ENCODE measurements at regions not wholly inside any gene's neighbourhood (a gene's known extent, or its start where the extent isn't known, plus 50 kb on each side); places are given as distances from the start of the nearest gene placed in this dataset.

GRCh38 chr15:70354346-70354905 lies 256.7 kb upstream of the TLE3 start:
- TF ChIP-seq CTCF (conservative IDR thresholded peaks at IDR 0.05 in 1 of 2, IDR thresholded peaks at IDR 0.05 in 1 of 2; ENCODE audit: low read depth in 1 of 2, low read length in 2 of 2) (no peak), EZH2 (IDR thresholded peaks at IDR 0.05; ENCODE audit: low read length, missing control alignments) (no peak)
